ENCODE measurements at regions not wholly inside any gene's neighbourhood (a gene's known extent, or its start where the extent isn't known, plus 50 kb on each side); places are given as distances from the start of the nearest gene placed in this dataset.

- TF ChIP-seq, protein P1, sequence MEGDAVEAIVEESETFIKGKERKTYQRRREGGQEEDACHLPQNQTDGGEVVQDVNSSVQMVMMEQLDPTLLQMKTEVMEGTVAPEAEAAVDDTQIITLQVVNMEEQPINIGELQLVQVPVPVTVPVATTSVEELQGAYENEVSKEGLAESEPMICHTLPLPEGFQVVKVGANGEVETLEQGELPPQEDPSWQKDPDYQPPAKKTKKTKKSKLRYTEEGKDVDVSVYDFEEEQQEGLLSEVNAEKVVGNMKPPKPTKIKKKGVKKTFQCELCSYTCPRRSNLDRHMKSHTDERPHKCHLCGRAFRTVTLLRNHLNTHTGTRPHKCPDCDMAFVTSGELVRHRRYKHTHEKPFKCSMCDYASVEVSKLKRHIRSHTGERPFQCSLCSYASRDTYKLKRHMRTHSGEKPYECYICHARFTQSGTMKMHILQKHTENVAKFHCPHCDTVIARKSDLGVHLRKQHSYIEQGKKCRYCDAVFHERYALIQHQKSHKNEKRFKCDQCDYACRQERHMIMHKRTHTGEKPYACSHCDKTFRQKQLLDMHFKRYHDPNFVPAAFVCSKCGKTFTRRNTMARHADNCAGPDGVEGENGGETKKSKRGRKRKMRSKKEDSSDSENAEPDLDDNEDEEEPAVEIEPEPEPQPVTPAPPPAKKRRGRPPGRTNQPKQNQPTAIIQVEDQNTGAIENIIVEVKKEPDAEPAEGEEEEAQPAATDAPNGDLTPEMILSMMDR (IDR thresholded peaks at IDR 0.05) = no peak
- TF ChIP-seq POLR2AphosphoS5 (IDR thresholded peaks at IDR 0.05; ENCODE audit: insufficient read depth in 1 of 2, low read depth in 1 of 2) (no peak), POLR2A (IDR thresholded peaks at IDR 0.05) (no peak)
Observed at GRCh38 chr5:15080219-15080618, 208.6 kb upstream of the ANKH start.

Measured in vagina (tissue), 2 donors.